ENCODE measurements at regions not wholly inside any gene's neighbourhood (a gene's known extent, or its start where the extent isn't known, plus 50 kb on each side); places are given as distances from the start of the nearest gene placed in this dataset.

DNA sequence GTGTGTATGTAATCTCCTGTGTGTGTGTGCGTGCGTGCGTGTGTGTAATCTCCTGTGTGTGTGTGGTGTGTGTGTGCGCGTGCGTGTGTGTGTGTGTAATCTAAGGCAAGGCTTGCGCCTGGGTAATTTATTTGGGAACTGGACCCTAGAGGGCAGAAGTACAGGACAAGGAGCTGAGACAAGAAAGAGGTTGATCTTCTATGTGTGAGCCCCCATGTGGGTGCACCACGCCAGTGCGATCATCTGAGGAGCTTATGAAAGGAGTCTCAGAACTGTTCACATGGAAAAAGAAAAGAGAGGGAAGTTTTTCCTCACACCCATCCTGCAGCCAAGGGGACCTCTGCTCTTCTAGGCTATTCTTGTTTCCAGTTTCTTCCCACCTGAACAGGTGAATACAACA is 220.1 kb upstream of the GGTLC1 start:
- H3K27ac ChIP-seq, result no peak overlapping the region
- ChIA-PET POLR2A (no interaction called here), CTCF (interaction anchor here (0.7 to 1.2 kb wide), 3 partner anchors 12 to 48 kb away, joined by 3 read pairs; no protein-coding TSS in a partner anchor)
- no peak overlapping the region for H3K4me2 ChIP-seq
- 73% methylated on average over 9 of the region's 9 CpGs for WGBS (ENCODE audit: missing lambda C conversion rate)
- H3K9me3 ChIP-seq, result no peaks in the 10 kb centered on the region
- ATAC-seq, result peak; percentile 58 to 88; a peak in 4 of 6 replicates
- TF ChIP-seq, protein P1, sequence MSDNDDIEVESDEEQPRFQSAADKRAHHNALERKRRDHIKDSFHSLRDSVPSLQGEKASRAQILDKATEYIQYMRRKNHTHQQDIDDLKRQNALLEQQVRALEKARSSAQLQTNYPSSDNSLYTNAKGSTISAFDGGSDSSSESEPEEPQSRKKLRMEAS (IDR thresholded peaks at IDR 0.05), result no peak
- TF ChIP-seq, protein P2, sequence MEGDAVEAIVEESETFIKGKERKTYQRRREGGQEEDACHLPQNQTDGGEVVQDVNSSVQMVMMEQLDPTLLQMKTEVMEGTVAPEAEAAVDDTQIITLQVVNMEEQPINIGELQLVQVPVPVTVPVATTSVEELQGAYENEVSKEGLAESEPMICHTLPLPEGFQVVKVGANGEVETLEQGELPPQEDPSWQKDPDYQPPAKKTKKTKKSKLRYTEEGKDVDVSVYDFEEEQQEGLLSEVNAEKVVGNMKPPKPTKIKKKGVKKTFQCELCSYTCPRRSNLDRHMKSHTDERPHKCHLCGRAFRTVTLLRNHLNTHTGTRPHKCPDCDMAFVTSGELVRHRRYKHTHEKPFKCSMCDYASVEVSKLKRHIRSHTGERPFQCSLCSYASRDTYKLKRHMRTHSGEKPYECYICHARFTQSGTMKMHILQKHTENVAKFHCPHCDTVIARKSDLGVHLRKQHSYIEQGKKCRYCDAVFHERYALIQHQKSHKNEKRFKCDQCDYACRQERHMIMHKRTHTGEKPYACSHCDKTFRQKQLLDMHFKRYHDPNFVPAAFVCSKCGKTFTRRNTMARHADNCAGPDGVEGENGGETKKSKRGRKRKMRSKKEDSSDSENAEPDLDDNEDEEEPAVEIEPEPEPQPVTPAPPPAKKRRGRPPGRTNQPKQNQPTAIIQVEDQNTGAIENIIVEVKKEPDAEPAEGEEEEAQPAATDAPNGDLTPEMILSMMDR (IDR thresholded peaks at IDR 0.05), result peak; percentile 19; the same call in 2 of the 3 replicates
- no peaks in the 10 kb centered on the region for H3K4me1 ChIP-seq
- peak; percentile 8 to 53 for DNase-seq (ENCODE audit: low read depth in 1 of 2, low spot score in 1 of 2)
- H3K4me3 ChIP-seq, result no peak overlapping the region
- no peak for FAIRE-seq

DNA sequence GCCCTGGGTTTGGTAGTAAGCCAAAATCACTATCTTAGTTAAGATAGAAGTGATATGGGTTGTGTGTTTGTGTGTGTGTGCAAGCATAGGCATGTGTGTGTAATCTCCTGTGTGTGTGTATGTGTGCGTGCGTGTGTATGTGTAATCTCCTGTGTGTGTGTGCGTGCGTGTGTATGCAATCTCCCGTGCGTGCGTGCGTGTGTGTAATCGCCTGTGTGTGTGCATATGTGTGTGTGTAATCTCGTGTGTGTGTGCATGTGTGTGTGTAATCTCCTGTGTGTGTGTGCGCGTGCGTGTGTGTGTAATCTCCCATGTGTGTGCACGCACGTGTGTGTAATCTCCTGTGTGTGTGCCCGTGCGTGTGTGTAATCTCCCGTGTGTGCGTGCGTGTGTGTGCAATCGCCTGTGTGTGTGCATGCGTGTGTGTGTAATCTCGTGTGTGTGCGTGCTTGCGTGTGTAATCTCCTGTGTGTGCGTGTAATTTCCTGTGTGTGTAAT is 219.3 kb upstream of the GGTLC1 start:
- CTCF ChIA-PET, result interaction anchor here (1.3 to 1.4 kb wide), 2 partner anchors 11 to 573 kb away, joined by 4 read pairs; no protein-coding TSS in a partner anchor
- FAIRE-seq, result no peak

GRCh38 chr20:24206995-24207394 is 218.4 kb upstream of the GGTLC1 start:
- no peak overlapping the region for H3K4me2 ChIP-seq
- ATAC-seq (0 out of 6 replicates have a peak, but pooled peaks of 1 of the 2 experiments have one; percentile 26), FAIRE-seq (no peak), DNase-seq (ENCODE audit: low read depth in 1 of 2, low spot score in 1 of 2) (no peak)
- H3K4me3 ChIP-seq, result no peak overlapping the region
- H3K9me3 ChIP-seq, result no peaks in the 10 kb centered on the region
- ChIA-PET CTCF (interaction anchor here (1.1 to 1.5 kb wide), 4 partner anchors 10 to 711 kb away, joined by 4 to 5 read pairs (median 4); no protein-coding TSS in a partner anchor), POLR2A (no interaction called here)
- no peak overlapping the region for H3K27ac ChIP-seq
- H3K4me1 ChIP-seq, result no peaks in the 10 kb centered on the region
- WGBS (ENCODE audit: missing lambda C conversion rate), result 22% methylated on average over 5 of the region's 5 CpGs
- TF ChIP-seq, protein P3, sequence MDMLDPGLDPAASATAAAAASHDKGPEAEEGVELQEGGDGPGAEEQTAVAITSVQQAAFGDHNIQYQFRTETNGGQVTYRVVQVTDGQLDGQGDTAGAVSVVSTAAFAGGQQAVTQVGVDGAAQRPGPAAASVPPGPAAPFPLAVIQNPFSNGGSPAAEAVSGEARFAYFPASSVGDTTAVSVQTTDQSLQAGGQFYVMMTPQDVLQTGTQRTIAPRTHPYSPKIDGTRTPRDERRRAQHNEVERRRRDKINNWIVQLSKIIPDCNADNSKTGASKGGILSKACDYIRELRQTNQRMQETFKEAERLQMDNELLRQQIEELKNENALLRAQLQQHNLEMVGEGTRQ (IDR thresholded peaks at IDR 0.05), result no peak
- TF ChIP-seq FOSL2 (IDR thresholded peaks at IDR 0.05), result no peak
- peak; percentile 49 for TF ChIP-seq FOSL2 (CRISPR knock-in tag; IDR thresholded peaks at IDR 0.05)
- TF ChIP-seq BHLHE40 (IDR thresholded peaks at IDR 0.05; ENCODE audit: low read depth, low read length), result no peak
- TF ChIP-seq TP53 (CRISPR knock-in tag; IDR thresholded peaks at IDR 0.05), result no peak
- no peak for TF ChIP-seq MAFK (IDR thresholded peaks at IDR 0.05; ENCODE audit: partially characterized antibody)
- TF ChIP-seq EHF (CRISPR knock-in tag; IDR thresholded peaks at IDR 0.05), result no peak

More for the DNA sequence above, 219.3 kb upstream of the GGTLC1 start:
- no peak overlapping the region for H3K27ac ChIP-seq
- DNase-seq (ENCODE audit: low read depth in 1 of 2, low spot score in 1 of 2) (no peak), ATAC-seq (no peak)
- WGBS (ENCODE audit: missing lambda C conversion rate), result 79% methylated on average over 25 of the region's 26 CpGs
- H3K4me2 ChIP-seq, result no peak overlapping the region
- no peak overlapping the region for H3K4me3 ChIP-seq
- H3K9me3 ChIP-seq, result no peaks in the 10 kb centered on the region
- no peaks in the 10 kb centered on the region for H3K4me1 ChIP-seq
- TF ChIP-seq KDM1A (IDR thresholded peaks at IDR 0.05; ENCODE audit: low read depth), result no peak
- TF ChIP-seq FOSB (CRISPR knock-in tag; IDR thresholded peaks at IDR 0.05), result no peak
- POLR2A ChIA-PET, result no interaction called here

DNA sequence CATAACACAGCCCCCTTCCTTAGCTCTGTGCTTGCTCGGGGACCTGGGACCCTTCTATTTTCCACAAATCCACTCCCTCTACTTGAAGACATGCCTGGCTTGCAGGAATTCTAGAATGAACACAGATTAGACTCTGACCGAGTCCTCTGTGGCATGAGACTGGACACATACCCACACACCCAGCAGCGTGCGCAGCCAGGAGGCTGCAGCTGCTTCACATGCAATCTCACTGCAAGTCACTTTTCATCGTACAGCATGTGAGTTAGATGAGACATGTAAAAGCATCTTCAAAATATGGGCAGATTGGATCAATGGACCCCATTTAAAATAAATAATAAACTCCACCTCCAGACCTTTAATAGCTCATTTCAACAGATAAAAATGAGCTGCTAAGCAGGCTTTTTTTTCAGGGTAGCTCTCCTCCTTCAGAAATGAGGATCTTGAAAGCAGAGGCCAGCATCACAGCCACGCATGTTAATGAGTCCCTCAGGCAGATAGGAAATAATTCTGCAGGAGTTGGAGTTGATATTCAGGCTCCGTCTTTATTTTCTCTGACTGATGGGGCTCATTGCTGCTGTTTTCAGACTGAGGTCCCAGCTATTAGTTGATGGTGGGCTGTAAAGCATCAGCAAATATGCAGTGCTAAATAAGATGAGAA is 215.1 kb upstream of the GGTLC1 start:
- Histone ChIP-seq H3K4me3 (no peak overlapping the region), H3K27ac (no peak overlapping the region), H3K4me2 (no peak overlapping the region), H3K4me1 (no peaks in the 10 kb centered on the region), H3K9me3 (no peaks in the 10 kb centered on the region)
- CTCF ChIA-PET, result interaction anchor here (1.4 to 1.6 kb wide), 2 partner anchors 11 to 52 kb away, joined by 3 to 5 read pairs; no protein-coding TSS in a partner anchor
- DNase-seq (ENCODE audit: low read depth in 1 of 2, low spot score in 1 of 2) (no peak), FAIRE-seq (no peak), ATAC-seq (no peak)
- 31% methylated on average over 7 of the region's 7 CpGs for WGBS (ENCODE audit: missing lambda C conversion rate)
- POLR2A ChIA-PET, result no interaction called here
- no peak for TF ChIP-seq ZNF302 (CRISPR knock-in tag; IDR thresholded peaks at IDR 0.05)
- no peak for TF ChIP-seq SREBF2 (IDR thresholded peaks at IDR 0.05)
- no peak for TF ChIP-seq FOSB (CRISPR knock-in tag; IDR thresholded peaks at IDR 0.05)
- no peak for TF ChIP-seq FOXS1 (CRISPR knock-in tag; IDR thresholded peaks at IDR 0.05)
- no peak for TF ChIP-seq MAFK (IDR thresholded peaks at IDR 0.05; ENCODE audit: partially characterized antibody)
- no peak for TF ChIP-seq NFE2L2 (conservative IDR thresholded peaks at IDR 0.05; ENCODE audit: low read length)
- no peak for TF ChIP-seq KDM1A (IDR thresholded peaks at IDR 0.05; ENCODE audit: low read depth)
- TF ChIP-seq, protein P3 (IDR thresholded peaks at IDR 0.05), result no peak
- no peak for TF ChIP-seq BCL3 (IDR thresholded peaks at IDR 0.05)
- TF ChIP-seq CBX2 (IDR thresholded peaks at IDR 0.05; ENCODE audit: borderline replicate concordance, low read depth), result no peak
- TF ChIP-seq, protein P2 (IDR thresholded peaks at IDR 0.05), result no peak
- no peak for TF ChIP-seq ZFP36 (IDR thresholded peaks at IDR 0.05; ENCODE audit: borderline replicate concordance, partially characterized antibody)
- TF ChIP-seq RAD21 (conservative IDR thresholded peaks at IDR 0.05 in 1 of 2, IDR thresholded peaks at IDR 0.05 in 1 of 2), result no peak
- TF ChIP-seq HDAC2 (IDR thresholded peaks at IDR 0.05), result no peak
- TF ChIP-seq JUNB (IDR thresholded peaks at IDR 0.05), result no peak
- no peak for TF ChIP-seq CHD2 (IDR thresholded peaks at IDR 0.05; ENCODE audit: low read length, partially characterized antibody)

All from A549 (cell line).